ENCODE measurements at regions not wholly inside any gene's neighbourhood (a gene's known extent, or its start where the extent isn't known, plus 50 kb on each side); places are given as distances from the start of the nearest gene placed in this dataset.

DNA sequence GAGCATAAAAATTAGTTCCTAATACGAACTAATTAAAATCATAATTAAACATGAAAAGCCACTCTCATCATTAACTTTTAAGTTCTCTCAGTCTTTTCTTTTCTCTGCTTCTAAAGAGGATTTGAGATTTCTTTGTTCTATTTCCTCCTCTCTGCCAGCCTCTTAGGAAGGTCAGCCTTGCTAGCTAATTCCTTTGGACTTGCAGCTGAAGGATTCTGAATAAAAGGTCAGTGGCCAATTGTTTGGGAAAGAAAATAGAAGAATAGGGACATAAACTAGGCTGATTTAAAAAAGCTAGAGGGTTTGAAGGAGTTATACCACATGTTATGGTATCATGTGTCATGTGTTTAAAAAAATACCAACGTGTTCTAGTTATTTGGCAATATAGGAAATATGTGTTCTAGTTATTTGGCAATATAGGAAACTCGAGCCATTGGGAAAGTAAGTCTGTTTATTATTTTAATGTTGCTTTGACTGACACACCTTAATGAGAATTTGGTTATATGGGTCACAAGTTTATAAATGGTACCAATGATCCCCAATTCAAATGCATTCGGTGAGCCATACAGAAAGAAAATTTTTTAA is 1668.7 kb upstream of the PCDH7 start:
- TF ChIP-seq, protein P1, sequence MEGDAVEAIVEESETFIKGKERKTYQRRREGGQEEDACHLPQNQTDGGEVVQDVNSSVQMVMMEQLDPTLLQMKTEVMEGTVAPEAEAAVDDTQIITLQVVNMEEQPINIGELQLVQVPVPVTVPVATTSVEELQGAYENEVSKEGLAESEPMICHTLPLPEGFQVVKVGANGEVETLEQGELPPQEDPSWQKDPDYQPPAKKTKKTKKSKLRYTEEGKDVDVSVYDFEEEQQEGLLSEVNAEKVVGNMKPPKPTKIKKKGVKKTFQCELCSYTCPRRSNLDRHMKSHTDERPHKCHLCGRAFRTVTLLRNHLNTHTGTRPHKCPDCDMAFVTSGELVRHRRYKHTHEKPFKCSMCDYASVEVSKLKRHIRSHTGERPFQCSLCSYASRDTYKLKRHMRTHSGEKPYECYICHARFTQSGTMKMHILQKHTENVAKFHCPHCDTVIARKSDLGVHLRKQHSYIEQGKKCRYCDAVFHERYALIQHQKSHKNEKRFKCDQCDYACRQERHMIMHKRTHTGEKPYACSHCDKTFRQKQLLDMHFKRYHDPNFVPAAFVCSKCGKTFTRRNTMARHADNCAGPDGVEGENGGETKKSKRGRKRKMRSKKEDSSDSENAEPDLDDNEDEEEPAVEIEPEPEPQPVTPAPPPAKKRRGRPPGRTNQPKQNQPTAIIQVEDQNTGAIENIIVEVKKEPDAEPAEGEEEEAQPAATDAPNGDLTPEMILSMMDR (IDR thresholded peaks at IDR 0.05): no peak
- no peak for TF ChIP-seq POLR2A (IDR thresholded peaks at IDR 0.05; ENCODE audit: low read depth)
- TF ChIP-seq POLR2AphosphoS5 (IDR thresholded peaks at IDR 0.05): no peak

Measured in esophagus muscularis mucosa (tissue), 3 donors.